Glomerular endothelial cell (primary cell): ENCODE measurements at regions not wholly inside any gene's neighbourhood (a gene's known extent, or its start where the extent isn't known, plus 50 kb on each side); places are given as distances from the start of the nearest gene placed in this dataset.

Source experiments
- DNase-seq: peaks from one replicate; pipeline ENCODE4 v3.0.0-alpha.2; 2011; ENCODE audit warnings: low read depth, low spot score; ENCODE audit errors: extremely low read depth

DNA sequence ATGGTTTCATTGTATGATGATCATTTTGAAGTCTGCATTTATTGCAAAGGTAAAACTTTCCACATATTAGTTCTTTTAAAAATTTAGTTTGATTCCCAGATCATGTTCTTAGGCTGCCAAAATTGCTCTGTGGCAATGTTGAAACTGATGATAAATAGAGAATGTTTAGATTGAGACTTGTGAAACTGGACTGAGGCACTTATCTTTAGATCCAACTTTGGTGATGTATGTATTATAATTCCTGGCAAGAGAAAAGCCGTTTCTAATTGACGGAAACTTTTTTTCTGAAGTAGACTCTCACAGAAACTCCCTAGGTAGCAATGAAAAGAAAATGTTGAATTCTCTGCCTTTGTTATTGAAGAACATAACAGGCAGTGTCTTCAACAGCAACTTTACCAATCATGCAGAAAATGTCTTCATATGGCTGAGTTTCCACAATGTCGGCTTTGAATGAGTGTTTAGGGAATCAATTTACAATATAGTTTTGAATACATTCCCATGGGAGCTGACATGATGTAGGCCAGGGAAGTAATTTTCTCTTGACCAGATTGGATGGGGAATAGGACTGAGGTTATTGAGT lies 456.2 kb downstream of the CD109 start:
- DNase-seq = no peak

DNA sequence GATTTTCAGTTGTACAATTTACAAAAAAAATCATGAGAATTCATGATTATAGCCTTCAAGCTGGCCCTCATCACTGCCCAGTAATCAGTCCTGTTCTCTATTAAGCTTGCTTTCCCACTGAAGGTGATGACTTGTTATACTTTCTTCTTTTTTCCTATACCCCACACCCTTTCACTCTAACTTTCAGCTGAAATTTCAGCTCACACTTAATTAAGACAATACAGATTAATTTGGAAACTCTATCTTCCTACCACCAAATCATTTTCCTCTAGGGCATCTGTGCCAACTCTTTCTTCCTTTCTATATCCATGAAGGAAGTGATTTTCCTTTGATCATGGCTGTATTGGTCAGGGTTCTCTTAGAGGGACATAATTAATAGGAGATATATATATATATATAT lies 449.9 kb downstream of the CD109 start:
- DNase-seq = no peak

DNA sequence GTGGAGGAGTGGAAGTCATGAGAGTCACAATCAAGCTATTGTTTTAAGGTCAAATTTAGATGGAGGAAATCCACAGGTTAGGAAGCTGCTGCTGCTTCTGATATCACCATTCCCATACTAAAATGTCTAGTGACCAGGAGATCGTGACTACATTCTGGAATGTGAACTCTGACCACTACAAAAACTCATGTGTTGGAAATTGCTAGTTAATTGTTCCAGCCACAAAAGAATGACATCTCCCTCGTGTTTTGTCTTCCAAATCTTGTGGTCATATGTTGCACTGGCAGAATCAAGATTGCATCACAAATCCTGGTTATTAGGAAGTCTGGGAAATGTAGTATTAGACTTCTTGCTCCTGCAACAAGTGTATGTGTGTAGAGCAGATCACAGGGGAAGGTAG lies 441.9 kb downstream of the CD109 start:
- DNase-seq = peak; percentile 87

DNA sequence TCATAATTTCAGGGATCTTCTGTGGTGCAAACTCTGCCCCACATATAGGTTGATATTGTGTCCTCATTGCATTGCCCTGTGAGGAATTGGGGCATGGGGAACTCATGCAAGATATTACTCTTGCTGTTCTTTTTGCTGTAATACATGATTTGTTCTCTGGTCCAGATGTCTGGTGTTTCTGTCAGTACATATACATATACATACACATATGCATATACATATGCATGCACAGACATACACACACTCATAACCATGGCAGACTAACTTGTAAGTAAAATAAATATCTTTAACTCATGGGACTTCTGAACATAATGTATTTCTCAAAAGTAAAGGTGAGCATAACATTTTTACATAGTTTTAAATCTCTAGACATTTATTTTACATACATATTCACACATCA lies 438.3 kb downstream of the CD109 start:
- DNase-seq = no peak

DNA sequence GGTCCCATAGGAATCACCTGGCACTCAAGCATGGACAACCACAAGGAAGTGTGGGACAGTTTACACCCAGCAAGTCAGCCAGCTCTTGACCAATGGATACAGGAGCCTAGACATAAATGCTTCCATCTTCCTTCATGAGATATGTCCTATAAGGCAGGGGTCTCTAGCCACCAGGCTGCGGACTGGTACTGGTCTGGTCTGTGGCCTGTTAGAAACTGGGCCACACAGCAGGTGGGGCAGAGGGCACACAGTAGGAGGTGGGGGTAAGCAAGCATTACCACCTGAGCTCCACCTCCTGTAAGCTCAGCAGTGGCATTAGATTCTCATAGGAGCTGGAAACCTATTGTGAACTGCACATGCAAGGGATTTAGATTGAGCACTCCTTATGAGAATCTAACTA lies 437.1 kb downstream of the CD109 start:
- DNase-seq = no peak

DNA sequence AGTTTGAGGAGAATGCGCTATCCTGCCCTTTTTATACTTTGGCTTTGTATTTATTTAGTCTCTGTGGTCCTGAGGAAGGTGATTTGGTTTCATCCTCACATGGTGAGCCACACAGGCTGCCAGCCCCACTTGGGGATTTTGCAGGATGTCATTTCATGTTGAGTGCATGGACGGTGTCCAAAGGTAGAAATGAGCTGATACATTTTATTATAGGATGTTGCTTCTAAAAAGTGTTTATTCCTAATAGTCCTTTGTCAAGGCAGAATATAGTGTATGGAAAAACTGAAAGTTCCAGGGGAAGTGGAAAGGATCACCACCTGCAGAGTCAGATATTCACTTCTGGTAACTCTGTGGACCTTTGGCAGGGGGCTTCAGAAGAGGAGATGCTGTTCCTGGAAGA lies 434.6 kb downstream of the CD109 start:
- DNase-seq = no peak

DNA sequence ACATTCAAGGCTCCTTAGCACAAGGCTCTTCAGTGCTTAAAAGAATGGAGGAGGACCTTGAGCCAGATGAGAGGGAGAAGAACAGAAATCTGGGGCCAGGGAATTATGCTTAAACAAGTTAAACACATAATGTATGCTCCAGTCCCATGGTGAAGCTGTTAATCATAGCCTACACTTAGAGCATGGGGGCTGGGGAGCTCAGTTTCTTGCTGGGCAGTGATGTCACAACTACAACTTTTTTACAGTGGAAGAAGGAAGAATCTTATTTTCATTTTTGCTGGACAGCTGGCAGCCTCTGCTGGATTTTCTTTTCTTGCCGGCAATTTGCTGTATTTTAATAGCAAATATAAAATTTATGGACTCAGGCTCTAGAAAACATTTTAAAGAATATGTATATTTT lies 432.5 kb downstream of the CD109 start:
- no peak for DNase-seq

DNA sequence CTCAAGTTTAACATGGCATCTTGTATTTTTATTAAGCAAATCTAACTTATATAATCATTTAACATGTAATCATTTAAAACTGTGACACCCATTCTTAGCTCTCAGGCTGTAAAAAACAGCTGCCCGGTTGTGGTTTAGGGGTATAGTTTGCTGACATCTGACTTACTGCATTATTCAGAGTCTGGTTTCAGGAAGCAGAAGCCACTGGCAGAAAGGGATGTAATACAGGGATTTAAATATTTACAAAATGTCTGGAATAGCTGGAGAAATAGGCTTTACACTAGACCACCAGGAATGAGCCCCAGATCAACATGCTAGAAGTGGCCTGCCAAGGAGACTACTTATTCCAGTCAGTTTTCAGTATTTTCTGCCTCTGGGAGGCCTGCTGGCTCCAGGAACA lies 421.1 kb downstream of the CD109 start:
- DNase-seq = no peak

DNA sequence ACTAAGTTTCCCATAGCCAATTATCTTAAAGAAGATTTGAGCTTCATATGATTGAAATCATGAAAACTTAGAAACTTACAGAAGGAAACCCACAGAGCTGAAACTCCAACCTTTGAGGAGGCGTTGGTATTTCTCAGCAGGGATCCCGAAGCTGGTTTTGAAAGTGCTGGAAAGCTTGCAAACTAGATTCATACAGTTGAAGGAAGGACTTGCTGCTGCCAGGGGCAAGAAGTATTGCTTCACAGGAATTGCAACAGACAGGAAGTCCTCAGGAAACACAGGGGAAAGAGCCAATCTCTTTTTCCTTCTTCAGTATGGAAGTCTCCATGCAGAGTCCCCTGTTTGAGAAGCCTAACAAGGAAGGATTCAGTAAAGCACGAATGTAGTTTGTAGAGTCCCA lies 419.7 kb downstream of the CD109 start:
- DNase-seq = no peak

DNA sequence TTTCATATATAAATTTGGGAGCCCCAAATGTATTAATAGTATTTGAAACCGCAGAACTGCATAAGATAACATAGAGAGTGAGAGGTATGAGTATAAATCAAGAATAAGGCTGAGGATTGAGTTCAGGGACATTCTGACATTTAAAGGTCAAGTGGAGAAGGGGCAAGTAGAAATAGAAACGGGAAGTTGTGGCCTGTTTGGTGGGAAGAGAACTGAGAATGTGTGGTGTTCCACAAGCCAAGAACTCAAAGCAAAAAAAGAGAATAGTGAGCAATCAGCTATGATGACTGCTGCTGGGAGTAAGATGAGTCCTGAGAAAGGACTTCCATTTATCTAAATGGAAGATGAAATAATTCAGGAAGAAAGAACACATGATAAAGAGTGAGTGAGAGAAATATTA lies 418.4 kb downstream of the CD109 start:
- DNase-seq = no peak

DNA sequence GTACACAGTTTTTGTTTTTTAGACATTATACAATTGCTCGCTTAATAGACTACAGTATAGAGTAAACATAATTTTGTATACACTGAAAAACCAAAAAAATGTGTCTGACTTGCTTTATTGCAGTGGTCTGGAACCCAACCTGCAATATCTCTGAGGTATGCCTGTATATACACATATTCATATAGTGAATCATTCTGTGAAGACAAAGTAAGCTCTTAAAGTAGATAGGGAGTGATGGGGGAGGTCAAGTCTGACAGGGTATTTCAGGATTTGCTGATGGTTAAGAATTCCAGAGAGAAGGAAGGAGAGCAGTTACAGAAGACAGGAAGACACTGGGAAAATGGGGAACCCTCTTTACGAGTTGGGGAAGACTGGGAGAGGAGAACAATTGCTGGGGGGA lies 417.9 kb downstream of the CD109 start:
- DNase-seq = no peak

DNA sequence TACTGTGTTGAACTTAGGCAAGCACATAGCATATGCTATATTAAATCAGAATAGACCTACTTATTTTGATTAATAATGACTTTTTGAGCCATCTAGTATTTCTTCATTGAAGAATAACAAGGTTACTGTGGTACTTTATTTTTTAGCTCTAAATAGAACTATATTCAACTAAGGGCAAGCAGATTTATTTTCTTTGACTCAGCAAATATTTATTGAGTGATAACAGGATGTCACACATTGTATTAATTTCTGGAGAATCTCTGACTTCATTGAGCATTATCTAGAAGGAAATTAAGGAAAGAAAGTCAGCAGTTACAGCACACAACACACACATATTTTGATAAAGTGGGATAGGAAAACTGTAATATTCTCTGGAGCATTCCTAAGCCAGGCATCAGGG lies 407.4 kb downstream of the CD109 start:
- DNase-seq = no peak

DNA sequence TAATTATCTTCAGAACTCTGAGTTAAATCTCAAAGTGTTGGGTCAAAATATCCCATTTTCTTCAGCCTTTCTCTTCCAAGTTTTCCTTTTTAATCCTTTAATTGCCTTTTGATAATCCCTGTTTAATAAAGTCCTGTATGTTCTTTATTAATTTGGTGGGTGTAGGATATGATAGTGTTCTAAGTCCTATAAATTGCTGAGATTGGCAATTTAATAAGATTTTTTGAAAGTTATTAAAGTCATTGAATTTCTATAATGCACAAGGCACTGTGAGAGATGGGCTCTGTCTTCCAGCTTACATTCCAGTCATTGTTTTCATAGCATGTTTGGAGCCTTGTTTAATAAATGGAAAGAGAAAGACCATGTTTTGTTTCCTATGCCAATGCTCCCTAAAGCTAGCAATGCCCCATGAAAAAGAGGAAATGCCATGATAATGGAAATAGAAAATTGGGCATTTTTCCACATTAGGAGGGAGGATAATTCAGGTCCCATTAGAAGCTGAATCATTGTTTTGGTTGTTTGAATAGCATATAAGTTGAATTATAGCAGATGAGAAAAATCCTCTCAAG lies 404.8 kb downstream of the CD109 start:
- DNase-seq = no peak

DNA sequence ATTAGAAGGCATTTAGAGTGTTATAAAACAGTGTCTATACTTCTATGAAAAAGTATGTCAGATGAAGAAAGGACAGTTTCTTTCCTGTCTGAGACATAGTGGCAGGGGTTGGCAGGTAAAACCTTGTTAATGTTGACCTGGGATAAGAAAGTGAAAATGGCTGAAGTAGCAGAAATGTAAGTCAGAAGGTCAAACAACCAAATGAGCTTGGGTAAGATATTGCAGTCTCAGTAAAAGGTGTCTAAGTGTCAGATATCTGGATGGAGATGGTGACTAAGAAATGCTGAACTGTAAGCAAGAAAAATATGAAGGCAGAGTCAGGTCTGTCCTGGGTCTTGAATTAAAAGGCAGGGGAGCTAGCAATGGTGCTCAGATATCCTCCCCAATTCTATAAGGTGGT lies 400.3 kb downstream of the CD109 start:
- no peak for DNase-seq

DNA sequence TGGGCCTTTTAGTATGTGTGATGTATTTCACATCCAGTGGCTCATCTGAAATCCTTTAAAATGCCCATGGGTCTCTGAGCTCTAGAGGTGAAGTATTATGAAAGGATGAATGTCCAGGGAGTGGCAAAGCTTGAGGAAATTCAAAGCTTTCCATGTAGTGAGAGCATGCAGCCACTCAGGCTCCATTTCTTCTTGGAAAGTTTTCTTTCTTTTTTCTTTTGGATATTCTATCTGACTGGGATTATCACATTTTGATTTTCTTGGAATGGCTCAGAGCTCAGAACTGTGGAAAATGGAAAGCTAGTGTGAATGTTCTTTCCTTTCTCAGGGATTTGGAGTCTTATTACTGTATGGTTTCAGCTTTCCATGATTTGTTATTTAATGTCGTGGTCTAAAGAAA lies 397.4 kb downstream of the CD109 start:
- no peak for DNase-seq

DNA sequence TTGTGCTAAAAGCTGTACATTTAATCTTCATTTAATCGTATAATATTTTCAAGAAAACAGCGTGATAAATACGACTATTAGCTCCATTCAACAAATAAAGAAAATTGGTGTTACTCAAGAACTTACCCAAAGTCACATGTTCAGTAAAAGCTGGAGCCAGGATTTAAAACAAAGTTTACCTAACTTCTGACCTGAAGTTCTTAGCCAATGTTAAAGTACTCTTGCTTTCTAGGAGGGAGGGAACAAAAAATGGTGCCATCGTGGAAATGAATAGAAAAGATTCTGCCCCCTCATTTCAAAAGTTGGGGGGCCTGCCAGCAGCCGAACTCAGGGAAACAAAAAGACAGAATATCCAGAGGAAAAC lies 395.8 kb downstream of the CD109 start:
- no peak for DNase-seq

DNA sequence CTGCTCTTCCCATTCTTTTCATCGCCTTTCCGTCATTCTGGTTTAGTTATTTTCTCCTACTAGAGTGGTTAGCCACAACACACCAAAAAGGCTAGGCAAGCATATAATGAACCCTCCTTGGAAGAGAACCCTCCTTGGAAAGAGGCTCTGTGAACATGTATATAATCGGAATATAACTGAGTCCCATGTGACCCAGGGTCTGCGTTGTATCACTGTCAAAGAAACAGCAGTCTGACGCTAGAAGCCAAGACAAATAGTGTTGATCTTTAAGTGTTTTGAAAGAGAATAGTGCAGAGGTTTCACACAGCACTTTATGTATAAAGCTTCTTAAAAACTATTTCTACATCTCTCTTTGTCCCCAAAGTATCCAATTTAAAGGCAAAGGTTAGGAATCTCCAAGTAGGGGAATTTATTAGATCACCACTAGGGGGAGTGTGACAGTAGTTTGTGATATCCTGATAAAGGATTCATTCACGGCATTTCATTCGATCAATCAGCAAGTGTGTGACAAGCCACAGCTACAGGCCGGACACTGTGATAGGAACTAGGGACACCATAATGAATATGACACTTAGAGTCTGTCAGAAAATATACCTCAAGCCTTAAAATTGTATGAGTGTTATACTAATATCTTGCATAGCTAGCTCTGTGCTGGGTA lies 395.3 kb downstream of the CD109 start:
- DNase-seq = peak; percentile 31

DNA sequence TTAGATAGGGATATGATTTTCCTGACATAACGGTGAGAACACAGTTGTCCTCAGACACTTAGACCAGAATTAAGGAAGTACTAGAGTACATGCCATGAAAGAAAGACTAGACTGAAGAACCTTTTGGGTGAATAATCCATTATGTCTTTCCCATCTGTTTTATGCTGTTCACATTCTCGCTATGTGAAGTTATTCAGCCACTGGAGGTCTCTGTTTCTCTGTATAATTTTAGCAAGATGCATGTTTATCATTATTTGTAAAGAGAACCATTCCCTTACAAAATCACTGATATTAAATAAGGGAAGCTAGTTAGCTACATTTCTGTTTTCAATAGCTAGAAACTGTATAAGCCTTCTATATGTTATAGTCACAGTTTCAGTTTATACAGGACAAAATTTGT lies 391.9 kb downstream of the CD109 start:
- no peak for DNase-seq

DNA sequence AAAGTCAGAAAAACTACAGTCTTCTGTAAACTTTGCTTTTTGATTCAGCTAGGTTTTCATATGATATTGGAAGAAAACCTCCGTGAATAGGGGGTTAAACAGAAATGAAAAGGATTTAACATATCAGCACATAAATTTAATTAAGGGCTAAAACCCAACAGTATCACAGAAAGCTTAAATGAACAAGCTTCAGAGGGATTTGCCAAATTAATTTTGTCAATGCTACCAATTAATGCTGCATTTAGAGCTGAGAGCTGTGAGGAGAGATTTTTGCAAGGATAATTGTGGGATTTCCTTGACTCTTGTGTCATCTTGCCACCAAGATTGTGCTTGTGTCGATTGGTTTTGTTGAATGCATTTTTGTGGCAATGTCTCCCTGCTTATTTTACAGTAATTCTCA lies 379.9 kb downstream of the CD109 start:
- no peak for DNase-seq

DNA sequence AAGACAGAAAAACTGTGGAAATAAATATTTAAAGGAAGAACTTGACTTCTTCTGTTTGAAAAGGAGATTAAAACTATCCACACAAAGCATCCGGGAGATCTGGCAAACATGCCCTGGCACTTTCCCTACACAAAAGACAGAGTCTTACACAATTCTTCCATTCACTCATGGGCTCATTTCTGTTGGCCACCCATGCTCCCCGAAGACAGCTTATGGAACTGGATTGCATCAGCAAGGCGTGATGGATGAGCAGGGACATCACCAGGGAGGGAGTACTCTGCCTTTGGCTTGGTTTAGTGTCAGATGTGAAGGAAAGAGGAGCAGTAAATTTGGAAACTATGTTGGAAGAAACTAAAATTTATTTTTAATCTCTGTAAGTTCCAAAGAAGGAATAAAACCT lies 379.3 kb downstream of the CD109 start:
- no peak for DNase-seq

DNA sequence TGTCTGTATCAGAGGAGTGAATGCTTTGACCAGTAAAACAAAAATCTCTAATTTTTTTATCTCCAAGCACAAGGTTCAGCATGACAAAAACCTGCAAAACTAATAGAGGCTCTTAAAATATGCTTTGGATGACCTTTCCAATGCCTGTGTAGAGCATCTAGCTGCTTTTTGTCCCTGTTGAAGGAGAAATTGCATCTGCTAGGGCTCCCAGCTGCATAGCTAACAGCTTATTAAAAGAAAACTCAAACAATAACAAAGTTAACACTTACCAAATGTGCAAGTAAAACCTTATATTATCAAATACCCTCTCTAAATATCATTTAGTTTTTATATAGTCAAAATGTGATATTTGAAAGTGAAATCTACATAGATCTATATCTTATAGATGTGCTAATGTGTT lies 378.6 kb downstream of the CD109 start:
- DNase-seq = no peak

DNA sequence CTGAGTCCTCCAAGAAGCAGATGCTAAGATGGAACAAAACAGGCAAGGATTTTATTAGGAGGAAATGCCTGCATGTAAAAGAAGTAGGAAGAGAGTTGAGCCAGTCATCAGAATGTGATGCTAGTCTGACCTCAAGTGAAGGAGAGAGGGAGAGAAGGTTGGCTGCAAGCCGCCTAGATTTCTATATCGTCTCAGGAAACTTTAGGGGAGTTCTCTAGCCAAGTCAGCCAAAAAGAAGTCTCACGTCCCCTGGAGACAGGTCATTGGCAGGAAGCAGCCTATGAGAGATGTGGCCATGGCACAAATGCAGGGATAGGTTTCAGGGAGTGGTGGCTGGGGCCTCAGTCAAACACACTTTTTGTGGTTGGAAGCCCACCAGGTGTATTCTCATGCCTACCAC lies 378.0 kb downstream of the CD109 start:
- DNase-seq = no peak

DNA sequence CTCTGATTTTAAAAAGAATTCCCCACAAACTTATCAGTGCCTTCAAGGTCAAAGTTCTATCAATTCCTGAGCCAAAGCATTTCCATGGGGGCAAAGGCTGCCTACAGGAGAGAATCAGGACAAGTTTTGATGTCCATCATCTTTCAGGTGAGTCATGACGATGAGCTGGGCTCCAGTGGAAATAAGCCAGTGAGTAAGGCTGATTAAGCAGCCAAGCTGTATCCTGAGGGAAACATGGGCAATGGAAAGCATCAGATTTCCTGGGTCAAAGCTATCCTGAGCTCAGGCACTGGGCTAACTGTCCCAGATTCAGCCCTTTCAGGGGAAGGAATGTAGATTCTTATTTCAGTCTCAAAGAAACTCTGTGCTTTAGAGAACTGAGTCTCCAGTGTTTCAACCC lies 377.4 kb downstream of the CD109 start:
- no peak for DNase-seq
